ENCODE measurements at regions not wholly inside any gene's neighbourhood (a gene's known extent, or its start where the extent isn't known, plus 50 kb on each side); places are given as distances from the start of the nearest gene placed in this dataset.

DNA sequence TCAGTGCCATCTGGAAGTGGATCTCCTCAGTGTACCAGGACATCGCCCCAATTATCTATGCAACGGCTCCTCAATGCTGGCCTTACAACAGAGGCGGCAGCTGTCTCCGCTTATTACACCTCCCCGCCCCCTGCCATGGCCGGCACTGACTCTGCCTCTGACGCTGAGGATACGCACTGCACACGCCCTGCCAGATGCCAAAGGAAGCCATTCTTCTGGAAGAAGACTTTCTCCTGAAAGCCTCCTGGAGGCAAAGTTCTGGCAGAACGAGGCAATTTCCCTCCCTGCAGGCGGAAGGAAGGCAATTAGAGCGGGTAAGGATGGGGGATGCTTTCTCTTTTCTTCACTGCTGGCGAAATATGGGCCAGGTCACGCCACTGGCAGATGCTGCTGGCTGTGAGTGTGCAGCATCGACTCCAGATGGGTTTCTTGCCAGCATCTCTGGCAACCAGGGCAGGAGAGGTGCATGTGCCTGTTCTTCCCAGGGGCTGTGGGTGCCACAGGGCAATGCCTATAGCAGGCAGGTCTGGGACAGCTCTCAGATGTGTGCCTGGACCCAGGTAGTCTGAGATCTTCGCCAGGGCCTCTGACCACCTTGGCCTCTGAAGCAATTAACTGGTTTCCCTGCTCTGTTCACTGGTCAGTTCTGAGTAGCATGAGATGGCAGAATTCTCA is 62.2 kb upstream of the MRPS22 start:
- intact Hi-C loops (cut with micrococcal nuclease), result no loop called here
- FAIRE-seq, result no peak
- no peak overlapping the region for H3K4me2 ChIP-seq (ENCODE audit: insufficient read depth, low read length)
- no peaks in the 10 kb centered on the region; the same call in 1 of the 2 replicates for H3K9me3 ChIP-seq (replicated peaks; ENCODE audit: control insufficient read depth, insufficient read depth, low read depth, low read length)
- no peak for DNase-seq (ENCODE audit: extremely low read depth in 1 of 4, low spot score in 3 of 4)
- H3K9me1 ChIP-seq (ENCODE audit: control insufficient read depth, insufficient read depth, low read length), result no peaks in the 10 kb centered on the region
- BruUV-seq (replicated peaks), result TSS peak; percentile 82
- 0 out of 3 replicates have a peak, but pooled peaks have one; percentile 7 for ATAC-seq
- H2AFZ ChIP-seq (ENCODE audit: low read depth, low read length), result no peak overlapping the region
- H3K79me2 ChIP-seq (ENCODE audit: control insufficient read depth, insufficient read depth, low read length), result no peaks in the 10 kb centered on the region
- WGBS (ENCODE audit: insufficient coverage, low coverage, missing lambda C conversion rate), result 47% methylated on average over 16 of the region's 16 CpGs
- peaks cover 12% of the 10 kb centered on the region in 2 experiments; a peak in 3 of 5 replicates for H3K4me1 ChIP-seq (replicated peaks in 1 of 2; ENCODE audit: control insufficient read depth in 2 of 2, insufficient read depth in 2 of 2, low read length in 2 of 2)
- no peaks in the 10 kb centered on the region for H3K27me3 ChIP-seq (ENCODE audit: control insufficient read depth in 2 of 2, insufficient read depth in 2 of 2, low read length in 2 of 2)
- no peaks in the 10 kb centered on the region for H3K36me3 ChIP-seq (ENCODE audit: control insufficient read depth, insufficient read depth, low read length)
- H3K4me3 ChIP-seq, result no peak overlapping the region
- POLR2A ChIA-PET, result interaction anchor here (0.6 to 1.1 kb wide), 2 partner anchors 11 to 115 kb away, joined by 3 read pairs; no protein-coding TSS in a partner anchor
- no peak overlapping the region for H3K9ac ChIP-seq (ENCODE audit: insufficient read depth in 1 of 2, low read depth in 2 of 2, low read length in 2 of 2)
- in situ Hi-C loops (cut with MboI), result no loop called here
- CTCF ChIA-PET (ENCODE audit: low intra/inter-chr PET ratio), result no interaction called here
- no peak overlapping the region for H3K27ac ChIP-seq (ENCODE audit: extremely low read depth, low read depth, low read length)
- H4K20me1 ChIP-seq (replicated peaks; ENCODE audit: control insufficient read depth, insufficient read depth, low read length), result no peaks in the 10 kb centered on the region
- peak; percentile 35; the same call in 1 of the 2 replicates for TF ChIP-seq POLR2AphosphoS5 (IDR thresholded peaks at IDR 0.05; ENCODE audit: control insufficient read depth, insufficient read depth, low read depth, low read length)
- no peak for TF ChIP-seq ETS2 (tag; IDR thresholded peaks at IDR 0.05; ENCODE audit: borderline replicate concordance, poor library complexity, severe bottlenecking)
- no peak for TF ChIP-seq KAT8 (IDR thresholded peaks at IDR 0.05; ENCODE audit: low read depth)
- no peak for TF ChIP-seq SRSF7 (optimal IDR thresholded peaks at IDR 0.05; ENCODE audit: low read depth, low read length)
- no peak for TF ChIP-seq SRSF3 (IDR thresholded peaks at IDR 0.05; ENCODE audit: insufficient read depth, low read length)
- TF ChIP-seq NR2C1 (IDR thresholded peaks at IDR 0.05), result no peak
- no peak for TF ChIP-seq NR2C1 (tag; IDR thresholded peaks at IDR 0.05)
- peak; percentile 57 for TF ChIP-seq RBFOX2 (IDR thresholded peaks at IDR 0.05; ENCODE audit: low read depth, low read length)
- no peak for TF ChIP-seq HOXB6 (CRISPR knock-in tag; IDR thresholded peaks at IDR 0.05; ENCODE audit: borderline replicate concordance)
- no peak for TF ChIP-seq EHMT2 (IDR thresholded peaks at IDR 0.05)
- TF ChIP-seq POLR2B (IDR thresholded peaks at IDR 0.05; ENCODE audit: low read depth, partially characterized antibody), result no peak
- peak; percentile 53 for TF ChIP-seq POLR2G (IDR thresholded peaks at IDR 0.05; ENCODE audit: low read depth, low read length)
- TF ChIP-seq, protein P1, sequence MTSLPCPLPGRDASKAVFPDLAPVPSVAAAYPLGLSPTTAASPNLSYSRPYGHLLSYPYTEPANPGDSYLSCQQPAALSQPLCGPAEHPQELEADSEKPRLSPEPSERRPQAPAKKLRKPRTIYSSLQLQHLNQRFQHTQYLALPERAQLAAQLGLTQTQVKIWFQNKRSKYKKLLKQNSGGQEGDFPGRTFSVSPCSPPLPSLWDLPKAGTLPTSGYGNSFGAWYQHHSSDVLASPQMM (CRISPR knock-in tag; IDR thresholded peaks at IDR 0.05), result no peak
- no peak for TF ChIP-seq NCOA2 (IDR thresholded peaks at IDR 0.05; ENCODE audit: partially characterized antibody in 2 of 2)
- TF ChIP-seq MAFF (IDR thresholded peaks at IDR 0.05; ENCODE audit: low read length), result no peak
- TF ChIP-seq FOXK1 (CRISPR knock-in tag; IDR thresholded peaks at IDR 0.05; ENCODE audit: borderline replicate concordance), result no peak
- TF ChIP-seq, protein P2, sequence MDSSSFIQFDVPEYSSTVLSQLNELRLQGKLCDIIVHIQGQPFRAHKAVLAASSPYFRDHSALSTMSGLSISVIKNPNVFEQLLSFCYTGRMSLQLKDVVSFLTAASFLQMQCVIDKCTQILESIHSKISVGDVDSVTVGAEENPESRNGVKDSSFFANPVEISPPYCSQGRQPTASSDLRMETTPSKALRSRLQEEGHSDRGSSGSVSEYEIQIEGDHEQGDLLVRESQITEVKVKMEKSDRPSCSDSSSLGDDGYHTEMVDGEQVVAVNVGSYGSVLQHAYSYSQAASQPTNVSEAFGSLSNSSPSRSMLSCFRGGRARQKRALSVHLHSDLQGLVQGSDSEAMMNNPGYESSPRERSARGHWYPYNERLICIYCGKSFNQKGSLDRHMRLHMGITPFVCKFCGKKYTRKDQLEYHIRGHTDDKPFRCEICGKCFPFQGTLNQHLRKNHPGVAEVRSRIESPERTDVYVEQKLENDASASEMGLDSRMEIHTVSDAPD (CRISPR knock-in tag; IDR thresholded peaks at IDR 0.05), result no peak
- TF ChIP-seq LARP7 (IDR thresholded peaks at IDR 0.05), result no peak
- TF ChIP-seq TBP (optimal IDR thresholded peaks at IDR 0.05; ENCODE audit: low read depth, low read length), result peak; percentile 58
- no peak for TF ChIP-seq POLR2AphosphoS2 (IDR thresholded peaks at IDR 0.05; ENCODE audit: low read length)
- 0 out of 2 replicates have a peak, but pooled peaks have one; percentile 33 for TF ChIP-seq POLR2A (conservative IDR thresholded peaks at IDR 0.05)
- no peak for TF ChIP-seq SIN3B (IDR thresholded peaks at IDR 0.05; ENCODE audit: low read depth)
- TF ChIP-seq, protein P3, sequence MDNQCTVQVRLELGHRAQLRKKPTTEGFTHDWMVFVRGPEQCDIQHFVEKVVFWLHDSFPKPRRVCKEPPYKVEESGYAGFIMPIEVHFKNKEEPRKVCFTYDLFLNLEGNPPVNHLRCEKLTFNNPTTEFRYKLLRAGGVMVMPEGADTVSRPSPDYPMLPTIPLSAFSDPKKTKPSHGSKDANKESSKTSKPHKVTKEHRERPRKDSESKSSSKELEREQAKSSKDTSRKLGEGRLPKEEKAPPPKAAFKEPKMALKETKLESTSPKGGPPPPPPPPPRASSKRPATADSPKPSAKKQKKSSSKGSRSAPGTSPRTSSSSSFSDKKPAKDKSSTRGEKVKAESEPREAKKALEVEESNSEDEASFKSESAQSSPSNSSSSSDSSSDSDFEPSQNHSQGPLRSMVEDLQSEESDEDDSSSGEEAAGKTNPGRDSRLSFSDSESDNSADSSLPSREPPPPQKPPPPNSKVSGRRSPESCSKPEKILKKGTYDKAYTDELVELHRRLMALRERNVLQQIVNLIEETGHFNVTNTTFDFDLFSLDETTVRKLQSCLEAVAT (IDR thresholded peaks at IDR 0.05), result no peak
